GM13977 (cell line): ENCODE measurements at regions not wholly inside any gene's neighbourhood (a gene's known extent, or its start where the extent isn't known, plus 50 kb on each side); places are given as distances from the start of the nearest gene placed in this dataset.

ENCODE experiments used
- DNase-seq: peaks from one replicate; pipeline ENCODE4 v3.0.0; 2012; ENCODE audit warnings: low spot score
- in situ Hi-C: fragments of 300-500 bp; cut with MboI; formaldehyde crosslinking; loops from one replicate; pipeline ENCODE4 v1.12.0; 2022; ENCODE audit warnings: low sequenced_read_pairs, low pct_unique_long_range_greater_than_20kb, mixed read lengths, inconsistent platforms; ENCODE audit not compliant: unreplicated experiment
- TF ChIP-seq, protein P1 (sequence below): IDR thresholded peaks from 2 replicates; pipeline ENCODE4 v1.5.1; 2012; ENCODE audit warnings: mild to moderate bottlenecking, control low read depth; ENCODE audit not compliant: insufficient read depth; ENCODE audit errors: extremely low read depth, missing control alignments

DNA sequence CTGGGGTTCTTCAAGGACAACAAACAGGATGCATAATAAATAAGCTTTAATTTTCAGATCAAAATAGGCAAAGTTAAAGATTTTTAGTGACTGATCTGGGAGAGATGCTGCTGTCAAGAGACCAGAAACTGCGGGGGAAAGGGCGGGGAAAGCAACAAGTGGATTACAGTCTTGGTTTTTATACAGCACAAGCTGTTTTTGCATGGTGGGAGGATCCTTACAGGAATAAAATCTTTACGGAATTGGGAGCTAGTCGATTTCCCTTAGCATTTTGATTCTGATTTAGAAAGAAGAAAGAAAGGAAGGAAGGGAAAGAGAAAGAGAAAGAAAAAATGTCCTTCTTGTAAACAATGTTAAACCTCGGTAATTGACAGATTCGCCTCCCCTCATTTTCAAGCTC lies 242.3 kb upstream of the SP8 start:
- TF ChIP-seq, protein P1, sequence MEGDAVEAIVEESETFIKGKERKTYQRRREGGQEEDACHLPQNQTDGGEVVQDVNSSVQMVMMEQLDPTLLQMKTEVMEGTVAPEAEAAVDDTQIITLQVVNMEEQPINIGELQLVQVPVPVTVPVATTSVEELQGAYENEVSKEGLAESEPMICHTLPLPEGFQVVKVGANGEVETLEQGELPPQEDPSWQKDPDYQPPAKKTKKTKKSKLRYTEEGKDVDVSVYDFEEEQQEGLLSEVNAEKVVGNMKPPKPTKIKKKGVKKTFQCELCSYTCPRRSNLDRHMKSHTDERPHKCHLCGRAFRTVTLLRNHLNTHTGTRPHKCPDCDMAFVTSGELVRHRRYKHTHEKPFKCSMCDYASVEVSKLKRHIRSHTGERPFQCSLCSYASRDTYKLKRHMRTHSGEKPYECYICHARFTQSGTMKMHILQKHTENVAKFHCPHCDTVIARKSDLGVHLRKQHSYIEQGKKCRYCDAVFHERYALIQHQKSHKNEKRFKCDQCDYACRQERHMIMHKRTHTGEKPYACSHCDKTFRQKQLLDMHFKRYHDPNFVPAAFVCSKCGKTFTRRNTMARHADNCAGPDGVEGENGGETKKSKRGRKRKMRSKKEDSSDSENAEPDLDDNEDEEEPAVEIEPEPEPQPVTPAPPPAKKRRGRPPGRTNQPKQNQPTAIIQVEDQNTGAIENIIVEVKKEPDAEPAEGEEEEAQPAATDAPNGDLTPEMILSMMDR, result no peak
- in situ Hi-C loops, result no loop called here
- DNase-seq, result no peak

DNA sequence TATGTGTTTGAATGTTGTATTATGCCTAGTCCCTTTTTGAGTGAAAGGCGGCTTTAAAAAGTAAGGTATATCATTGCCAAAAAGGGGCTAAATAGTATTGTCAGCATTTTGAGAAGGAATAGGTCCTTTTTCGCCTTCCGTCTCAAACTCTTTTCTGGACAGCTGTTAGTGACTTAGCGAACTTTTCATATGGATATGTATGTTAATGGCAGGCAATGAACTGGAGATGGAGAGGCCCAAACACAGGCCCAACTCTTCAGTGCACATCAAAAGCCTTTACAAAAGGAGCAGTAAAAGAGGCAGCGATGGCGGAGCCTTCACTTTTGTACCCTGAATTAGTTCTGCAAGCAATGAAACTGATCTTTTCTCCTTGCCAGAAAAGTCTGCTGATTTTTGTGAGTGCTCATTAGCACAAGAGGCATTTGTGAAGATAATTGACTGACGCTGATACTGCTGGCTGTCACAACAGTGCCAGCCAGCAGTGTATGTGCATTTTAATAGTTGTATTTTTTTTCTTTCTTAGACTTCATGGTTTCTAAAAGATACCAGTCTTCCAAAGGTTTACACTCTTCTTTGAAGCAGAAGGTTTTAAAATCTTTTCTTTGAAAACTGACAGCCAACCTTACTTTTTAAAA lies 243.7 kb upstream of the SP8 start:
- TF ChIP-seq, protein P1, result no peak
- in situ Hi-C loops, result no loop called here
- no peak for DNase-seq

DNA sequence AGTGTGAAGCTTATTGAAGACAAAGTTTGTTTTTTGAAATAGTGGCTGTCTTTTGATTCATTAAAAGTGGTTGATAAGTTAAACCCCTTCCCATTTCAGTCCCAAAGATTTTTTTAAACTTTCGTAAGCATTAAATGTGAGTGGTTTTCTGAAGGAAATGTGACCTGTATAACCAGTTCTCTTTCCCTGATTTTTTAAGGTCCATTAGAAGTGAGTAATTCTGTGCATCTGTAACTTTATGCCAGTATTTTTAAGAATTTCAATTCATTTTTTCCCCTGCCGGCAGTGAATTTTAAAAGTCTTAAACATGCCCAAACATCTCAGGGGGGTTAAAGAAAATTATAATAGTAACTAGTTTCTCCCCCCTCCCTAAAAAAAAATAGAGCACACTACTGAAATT lies 254.6 kb upstream of the SP8 start:
- TF ChIP-seq, protein P1, result no peak
- no peak for DNase-seq
- in situ Hi-C loops, result no loop called here

DNA sequence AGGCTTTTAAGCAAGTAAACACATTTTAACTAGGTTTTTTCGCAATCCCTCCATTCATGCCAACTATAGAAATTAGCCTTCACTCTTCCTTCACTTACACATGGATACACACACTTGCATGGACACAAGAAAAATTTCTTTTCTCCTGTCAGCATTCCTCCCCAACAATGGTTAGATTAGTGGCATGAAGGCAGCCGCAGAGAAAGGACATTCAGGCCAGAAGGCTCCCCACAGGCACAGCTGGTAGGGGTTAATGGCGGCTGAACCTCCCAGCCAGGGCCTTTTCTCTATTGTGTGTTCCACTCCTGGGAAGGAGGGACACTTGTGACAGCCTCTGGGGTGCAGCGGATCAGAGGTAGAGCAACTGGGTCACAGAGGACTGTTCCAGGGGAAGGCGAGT lies 255.0 kb upstream of the SP8 start:
- no peak for DNase-seq
- in situ Hi-C loops, result no loop called here

DNA sequence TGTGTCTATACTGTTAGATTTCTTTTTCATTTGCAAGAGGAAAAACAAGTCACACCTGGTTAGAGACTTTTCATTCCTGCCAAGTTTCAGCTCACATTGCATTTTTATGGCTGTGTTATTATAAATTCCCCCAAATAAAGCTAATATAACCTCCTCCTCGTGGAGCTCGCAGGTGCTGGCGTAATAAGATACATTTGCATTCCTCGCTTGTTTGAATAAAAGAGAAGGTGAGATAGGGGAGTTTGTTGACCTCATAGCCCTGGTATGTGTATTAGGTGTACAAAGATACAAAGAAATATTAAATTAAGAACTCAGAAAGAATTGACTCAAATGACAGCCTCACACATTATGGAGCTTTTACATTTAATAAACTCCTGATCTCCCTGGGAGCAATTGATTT lies 257.7 kb upstream of the SP8 start:
- TF ChIP-seq, protein P1, result no peak
- no peak for DNase-seq
- in situ Hi-C loops, result no loop called here

More for the DNA sequence above, 255.0 kb upstream of the SP8 start:
- TF ChIP-seq, protein P1, result no peak

DNA sequence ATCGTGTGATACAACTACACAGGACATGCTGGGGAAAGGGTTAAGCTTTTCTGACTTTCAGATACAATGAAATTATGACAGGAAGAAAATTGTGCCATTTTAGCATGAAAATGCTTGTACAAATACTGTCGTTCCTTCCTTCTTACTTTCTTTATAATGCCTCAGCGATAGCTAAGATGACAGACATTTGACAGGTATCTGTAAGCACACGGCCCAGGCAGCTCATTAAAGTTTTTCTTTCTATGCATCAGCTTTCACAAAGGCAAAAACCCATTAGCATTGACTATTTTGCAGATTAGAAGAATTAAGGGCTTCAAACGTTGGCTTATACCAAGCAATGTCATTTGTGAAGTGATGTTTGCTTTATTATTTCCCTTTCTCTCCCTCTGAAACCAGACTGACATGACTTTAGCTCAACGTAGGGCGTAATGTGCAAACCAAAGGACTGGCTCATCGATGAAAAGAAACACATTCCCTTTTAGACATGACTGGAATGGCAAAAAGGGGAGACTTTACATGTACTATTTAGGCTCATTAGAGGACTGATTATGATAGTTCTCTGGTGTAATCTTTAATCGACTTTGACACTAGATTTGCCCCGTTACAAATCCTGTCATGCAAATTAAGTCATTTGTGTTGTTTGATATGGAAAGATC lies 258.4 kb upstream of the SP8 start:
- no peak for DNase-seq
- TF ChIP-seq, protein P1, result no peak

More for the DNA sequence above, 258.4 kb upstream of the SP8 start:
- in situ Hi-C loops, result no loop called here
